NB4 (cell line): ENCODE measurements at regions not wholly inside any gene's neighbourhood (a gene's known extent, or its start where the extent isn't known, plus 50 kb on each side); places are given as distances from the start of the nearest gene placed in this dataset.

Source experiments
- DNase-seq: peaks from one replicate; pipeline ENCODE4 v3.0.0; 2010; ENCODE audit warnings: low read depth
- H3K4me3 ChIP-seq: one replicate; pipeline ENCODE4 v1.5.1; 2011; ENCODE audit warnings: mild to moderate bottlenecking, low read depth, low read length, moderate library complexity
- CTCF ChIP-seq: IDR thresholded peaks from one replicate; pipeline ENCODE4 v1.5.1; 2012; ENCODE audit warnings: low read depth, low read length
- MAX ChIP-seq: IDR thresholded peaks from 2 replicates; pipeline ENCODE4 v1.6.1; 2011; ENCODE audit warnings: low read depth, low read length
- MYC ChIP-seq: IDR thresholded peaks from 2 replicates; pipeline ENCODE4 v1.6.1; 2011; ENCODE audit warnings: low read depth, low read length
- POLR2A ChIP-seq: IDR thresholded peaks from 2 replicates; pipeline ENCODE4 v1.6.1; 2011; ENCODE audit warnings: mild to moderate bottlenecking; ENCODE audit not compliant: insufficient read length; ENCODE audit errors: extremely low read depth

- H3K4me3 ChIP-seq = no peak overlapping the region
- TF ChIP-seq MYC = no peak
- TF ChIP-seq POLR2A = no peak
- TF ChIP-seq MAX = no peak
- TF ChIP-seq CTCF = no peak
- DNase-seq = peak; percentile 16
These were observed 336.7 kb upstream of the ZNF717 start for GRCh38 chr3:76122007-76122406.

- no peak overlapping the region for H3K4me3 ChIP-seq
- TF ChIP-seq MAX = no peak
- no peak for TF ChIP-seq CTCF
- no peak for TF ChIP-seq MYC
- no peak for TF ChIP-seq POLR2A
- DNase-seq = no peak
These were observed 344.1 kb upstream of the ZNF717 start for GRCh38 chr3:76129441-76129840.

GRCh38 chr3:76131396-76132153 is 346.2 kb upstream of the ZNF717 start:
- no peak for DNase-seq
- no peak overlapping the region for H3K4me3 ChIP-seq
- TF ChIP-seq MAX (no peak), MYC (no peak), POLR2A (no peak), CTCF (no peak)

- TF ChIP-seq MAX (no peak), POLR2A (no peak), MYC (no peak), CTCF (no peak)
- DNase-seq = no peak
- H3K4me3 ChIP-seq = no peak overlapping the region
These were observed 346.8 kb upstream of the ZNF717 start for GRCh38 chr3:76132154-76132470.

GRCh38 chr3:76134166-76134565 is 348.8 kb upstream of the ZNF717 start:
- TF ChIP-seq CTCF (no peak), MAX (no peak)
- no peak overlapping the region for H3K4me3 ChIP-seq
- DNase-seq = no peak

- no peak overlapping the region for H3K4me3 ChIP-seq
- no peak for DNase-seq
- TF ChIP-seq MAX (no peak), POLR2A (no peak), CTCF (no peak), MYC (no peak)
These were observed 353.6 kb upstream of the ZNF717 start for GRCh38 chr3:76138921-76139320.
